ENCODE measurements at regions not wholly inside any gene's neighbourhood (a gene's known extent, or its start where the extent isn't known, plus 50 kb on each side); places are given as distances from the start of the nearest gene placed in this dataset.

- no peak overlapping the region for H3K27ac ChIP-seq (replicated peaks in 1 of 4)
- H3K9me3 ChIP-seq, result no peaks in the 10 kb centered on the region
- 70% methylated on average over 2 of the region's 2 CpGs for WGBS
- no peaks in the 10 kb centered on the region for H3K4me1 ChIP-seq
- no peak overlapping the region for H3K4me3 ChIP-seq
- TF ChIP-seq POLR2AphosphoS5 (IDR thresholded peaks at IDR 0.05) (no peak), EP300 (IDR thresholded peaks at IDR 0.05) (no peak), CTCF (IDR thresholded peaks at IDR 0.05) (no peak), POLR2A (IDR thresholded peaks at IDR 0.05; ENCODE audit: low read depth) (no peak)
- no peak for DNase-seq (ENCODE audit: extremely low spot score)
- intact Hi-C loops (cut with DNase I), result no loop called here
- H3K36me3 ChIP-seq, result no peaks in the 10 kb centered on the region
- peaks cover 0 to 4% (median 0%) of the 10 kb centered on the region in 4 donors for H3K27me3 ChIP-seq
Measured at GRCh38 chr9:7984203-7984602, 184.6 kb upstream of the DMAC1 start.

GRCh38 chr9:7983490-7983889 lies 183.9 kb upstream of the DMAC1 start:
- H3K4me3 ChIP-seq, result no peak overlapping the region
- WGBS, result 58% methylated on average over 5 of the region's 5 CpGs

GRCh38 chr9:7982907-7983306 lies 183.3 kb upstream of the DMAC1 start:
- Histone ChIP-seq H3K27me3 (peaks cover 0 to 4% (median 0%) of the 10 kb centered on the region in 4 donors), H3K4me3 (no peak overlapping the region), H3K4me1 (no peaks in the 10 kb centered on the region), H3K36me3 (no peaks in the 10 kb centered on the region), H3K9me3 (no peaks in the 10 kb centered on the region), H3K27ac (replicated peaks in 1 of 4) (no peak overlapping the region)
- no peak for DNase-seq (ENCODE audit: extremely low spot score)
- TF ChIP-seq EP300 (IDR thresholded peaks at IDR 0.05), result no peak
- TF ChIP-seq POLR2A (IDR thresholded peaks at IDR 0.05; ENCODE audit: low read depth), result no peak
- TF ChIP-seq POLR2AphosphoS5 (IDR thresholded peaks at IDR 0.05), result no peak
- no peak for TF ChIP-seq CTCF (IDR thresholded peaks at IDR 0.05)
- intact Hi-C loops (cut with DNase I), result no loop called here
- 68% methylated on average over 4 of the region's 4 CpGs for WGBS

More at GRCh38 chr9:7983490-7983889, 183.9 kb upstream of the DMAC1 start:
- H3K4me1 ChIP-seq, result no peaks in the 10 kb centered on the region
- intact Hi-C loops (cut with DNase I), result no loop called here
- no peaks in the 10 kb centered on the region for H3K9me3 ChIP-seq
- no peaks in the 10 kb centered on the region for H3K36me3 ChIP-seq
- DNase-seq (ENCODE audit: extremely low spot score), result no peak
- TF ChIP-seq EP300 (IDR thresholded peaks at IDR 0.05), result no peak
- TF ChIP-seq POLR2AphosphoS5 (IDR thresholded peaks at IDR 0.05), result no peak
- TF ChIP-seq CTCF (IDR thresholded peaks at IDR 0.05), result no peak
- TF ChIP-seq POLR2A (IDR thresholded peaks at IDR 0.05; ENCODE audit: low read depth), result no peak
- no peak overlapping the region for H3K27ac ChIP-seq (replicated peaks in 1 of 4)
- H3K27me3 ChIP-seq, result peaks cover 0 to 4% (median 0%) of the 10 kb centered on the region in 4 donors

GRCh38 chr9:7980691-7981289 lies 181.2 kb upstream of the DMAC1 start:
- no peak for TF ChIP-seq POLR2A (IDR thresholded peaks at IDR 0.05; ENCODE audit: low read depth)
- TF ChIP-seq EP300 (IDR thresholded peaks at IDR 0.05), result no peak
- no peak for TF ChIP-seq POLR2AphosphoS5 (IDR thresholded peaks at IDR 0.05)
- no peak for TF ChIP-seq CTCF (IDR thresholded peaks at IDR 0.05)
- 74% methylated on average over 2 of the region's 2 CpGs for WGBS
- Histone ChIP-seq H3K4me1 (no peaks in the 10 kb centered on the region), H3K4me3 (no peak overlapping the region), H3K27me3 (peaks cover 0 to 4% (median 0%) of the 10 kb centered on the region in 4 donors), H3K36me3 (no peaks in the 10 kb centered on the region), H3K27ac (replicated peaks in 1 of 4) (no peak overlapping the region), H3K9me3 (no peaks in the 10 kb centered on the region)
- intact Hi-C loops (cut with DNase I), result no loop called here
- DNase-seq (ENCODE audit: extremely low spot score), result no peak

GRCh38 chr9:7980041-7980440 lies 180.5 kb upstream of the DMAC1 start:
- 78% methylated on average over 2 of the region's 2 CpGs for WGBS
- no peaks in the 10 kb centered on the region for H3K4me1 ChIP-seq
- H3K36me3 ChIP-seq, result no peaks in the 10 kb centered on the region
- H3K9me3 ChIP-seq, result no peaks in the 10 kb centered on the region
- H3K27ac ChIP-seq (replicated peaks in 1 of 4), result no peak overlapping the region
- intact Hi-C loops (cut with DNase I), result no loop called here
- H3K4me3 ChIP-seq, result no peak overlapping the region
- TF ChIP-seq POLR2AphosphoS5 (IDR thresholded peaks at IDR 0.05) (no peak), POLR2A (IDR thresholded peaks at IDR 0.05; ENCODE audit: low read depth) (no peak), EP300 (IDR thresholded peaks at IDR 0.05) (no peak), CTCF (IDR thresholded peaks at IDR 0.05) (no peak)
- peaks cover 0 to 4% (median 0%) of the 10 kb centered on the region in 4 donors for H3K27me3 ChIP-seq
- DNase-seq (ENCODE audit: extremely low spot score), result no peak
